ENCODE measurements at regions not wholly inside any gene's neighbourhood (a gene's known extent, or its start where the extent isn't known, plus 50 kb on each side); places are given as distances from the start of the nearest gene placed in this dataset.

GRCh38 chr11:80815752-80816453 is 1375.1 kb upstream of the TENM4 start:
- Histone ChIP-seq H3K4me1 (ENCODE audit: control insufficient read depth, extremely low read depth, insufficient read depth, low read length) (peaks cover 25% of the 10 kb centered on the region), H4K20me1 (replicated peaks; ENCODE audit: control insufficient read depth, extremely low read depth, insufficient read depth, low read length) (no peaks in the 10 kb centered on the region), H3K9me1 (replicated peaks; ENCODE audit: control insufficient read depth, extremely low read depth, insufficient read depth, low read length) (no peaks in the 10 kb centered on the region), H3K27me3 (ENCODE audit: control insufficient read depth in 2 of 2, insufficient read depth in 2 of 2, low read length in 2 of 2) (no peaks in the 10 kb centered on the region), H3K9me3 (replicated peaks; ENCODE audit: control insufficient read depth, insufficient read depth, low read length) (no peaks in the 10 kb centered on the region), H3K4me2 (ENCODE audit: insufficient read depth, low read length) (peak overlapping the region; percentile 87), H3K36me3 (ENCODE audit: control insufficient read depth in 2 of 2, extremely low read depth in 1 of 2, insufficient read depth in 2 of 2, low read length in 2 of 2) (no peaks in the 10 kb centered on the region), H2AFZ (ENCODE audit: low read depth, low read length) (peak overlapping the region; percentile 62), H3K79me2 (ENCODE audit: control insufficient read depth, insufficient read depth, low read length) (no peaks in the 10 kb centered on the region), H3K27ac (ENCODE audit: insufficient read depth, low read depth, low read length) (peak overlapping the region; percentile 61), H3K9ac (replicated peaks; ENCODE audit: extremely low read depth, insufficient read depth, low read length) (no peak overlapping the region), H3K4me3 (replicated peaks in 1 of 3; ENCODE audit: insufficient read depth in 1 of 3, low read depth in 1 of 3, low read length in 3 of 3) (no peak overlapping the region)
- ChIA-PET POLR2A (no interaction called here), CTCF (no interaction called here)
- FAIRE-seq (peak; percentile 90), DNase-seq (ENCODE audit: low read depth, low spot score) (peak; percentile 81)
- TF ChIP-seq JUN (IDR thresholded peaks at IDR 0.05; ENCODE audit: borderline replicate concordance, insufficient read depth, insufficient read length, low read depth) (peak; percentile 34), POLR2AphosphoS5 (IDR thresholded peaks at IDR 0.05; ENCODE audit: insufficient read depth, low read depth, low read length) (peak; percentile 50), FOS (IDR thresholded peaks at IDR 0.05; ENCODE audit: borderline replicate concordance, insufficient read depth, low read length) (peak; percentile 77), MYC (IDR thresholded peaks at IDR 0.05; ENCODE audit: low read depth, low read length) (no peak), CTCF (IDR thresholded peaks at IDR 0.05; ENCODE audit: extremely low read depth in 1 of 2, insufficient read depth in 1 of 2, low read depth in 1 of 2, low read length in 2 of 2) (no peak), GATA2 (IDR thresholded peaks at IDR 0.05; ENCODE audit: insufficient read depth, insufficient read length, low read depth, low read length) (peak; percentile 97)
- intact Hi-C loops (cut with micrococcal nuclease) (no loop called here), dilution Hi-C loops (cut with MboI; ENCODE audit: extremely low pct_ligation_motif_present, low sequenced_read_pairs) (no loop called here)
- BruUV-seq (replicated peaks): TSS peak; percentile 47
